HG03457 (cell line): ENCODE measurements at regions not wholly inside any gene's neighbourhood (a gene's known extent, or its start where the extent isn't known, plus 50 kb on each side); places are given as distances from the start of the nearest gene placed in this dataset.
"Not testable (repeated sequence)": the region's sequence is repeated elsewhere in the genome, so short reads cannot be mapped to it uniquely, and the experiment has no call there.

ENCODE experiments used
- ATAC-seq: cut with Tn5 transposase; IDR thresholded peaks from one replicate; pipeline ENCODE4 v1.9.1; 2021; ENCODE audit warnings: moderate number of reproducible peaks; ENCODE audit not compliant: unreplicated experiment

DNA sequence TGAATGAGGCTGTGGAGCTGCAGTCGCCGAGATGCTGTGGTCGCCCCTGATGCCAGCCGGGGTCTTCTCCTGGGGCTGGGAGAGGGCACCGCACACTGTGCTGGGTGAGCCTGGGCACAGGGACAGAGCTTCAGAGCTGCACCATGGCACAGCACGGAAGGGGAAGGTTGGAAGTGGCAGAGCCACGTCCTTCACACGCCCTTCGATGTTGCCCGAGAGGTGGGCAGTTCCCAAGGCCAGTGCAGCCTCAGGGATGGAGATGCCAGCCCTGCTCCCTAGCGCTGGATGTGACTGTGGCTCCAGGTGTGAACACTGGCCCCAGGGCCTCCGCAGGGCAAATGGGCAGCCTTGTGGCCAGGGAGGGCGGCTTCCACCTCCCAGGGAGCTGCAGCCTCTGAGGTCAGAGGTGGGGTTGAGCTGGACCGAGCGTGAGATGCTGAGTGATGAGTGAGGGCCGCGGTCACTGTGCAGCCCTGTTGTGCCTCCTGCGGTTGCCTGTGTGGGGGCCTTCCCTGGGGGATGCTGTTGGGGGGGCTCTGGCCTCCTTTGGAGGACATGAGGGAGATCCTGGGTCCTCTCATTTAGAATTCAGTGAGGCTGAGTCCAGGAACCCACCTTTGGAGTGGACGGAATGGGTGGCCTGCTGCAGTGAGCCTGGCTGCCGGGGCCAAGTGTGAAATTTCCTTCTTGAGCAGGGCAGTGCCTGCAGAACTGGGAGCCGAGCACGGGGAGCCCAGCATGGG, 1090.0 kb downstream of the BRD1 start:
- no peak for ATAC-seq

- no peak for ATAC-seq
Observed at GRCh38 chr22:48736593-48737460, 1090.8 kb downstream of the BRD1 start.

DNA sequence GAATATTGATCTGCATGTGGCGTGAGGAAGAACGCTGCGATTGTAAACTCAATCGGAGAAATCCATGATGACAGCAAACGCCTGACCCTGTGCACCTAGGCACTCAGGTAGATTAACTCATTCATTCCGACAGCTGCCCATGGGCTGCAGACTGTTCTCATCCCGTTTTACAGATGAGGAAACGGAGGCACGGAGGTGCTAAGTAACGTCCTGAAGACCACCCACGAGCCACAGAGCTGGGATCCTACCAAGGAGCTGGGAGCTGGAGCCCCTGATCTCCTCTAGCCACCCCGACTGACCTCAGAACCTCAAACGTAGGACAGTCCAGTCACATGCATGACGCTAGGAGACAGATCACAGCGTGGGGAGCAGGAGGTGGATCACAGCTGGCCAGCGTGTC, 1092.7 kb downstream of the BRD1 start:
- no peak for ATAC-seq

GRCh38 chr22:48734359-48734758, 1093.3 kb downstream of the BRD1 start:
- ATAC-seq: no peak

- ATAC-seq: no peak
Observed at GRCh38 chr22:48729499-48730171, 1098.0 kb downstream of the BRD1 start.

DNA sequence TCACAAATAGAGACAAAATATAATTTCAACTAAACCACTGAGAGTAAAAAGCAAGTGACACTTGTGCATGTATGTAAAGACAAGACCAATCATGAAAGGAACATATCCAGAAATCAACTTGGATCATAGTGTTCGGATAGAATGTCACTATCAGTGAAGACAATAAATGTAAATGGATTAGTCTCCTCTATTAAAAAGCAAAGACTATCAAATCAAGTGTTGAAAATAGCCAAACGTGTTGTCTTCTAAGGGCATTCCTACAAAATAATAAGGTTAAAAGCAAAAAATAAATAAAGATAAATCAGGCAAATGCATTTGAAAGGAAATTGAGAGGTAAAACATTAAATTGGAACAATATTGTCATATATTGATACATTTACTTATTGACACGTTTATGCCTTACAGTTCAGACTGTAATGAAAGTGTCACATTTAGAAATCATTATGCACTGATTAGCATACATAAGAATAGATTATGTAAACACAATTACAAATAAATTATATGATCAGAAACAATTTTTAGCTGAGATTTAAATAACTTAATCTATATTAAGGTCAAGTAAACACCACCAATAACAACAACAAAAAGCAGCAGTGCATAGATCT, 1100.1 kb downstream of the BRD1 start:
- no peak for ATAC-seq

- no peak for ATAC-seq
Observed at GRCh38 chr22:48724899-48725298, 1102.8 kb downstream of the BRD1 start.

- ATAC-seq: no peak
Observed at GRCh38 chr22:48722661-48723060, 1105.0 kb downstream of the BRD1 start.

DNA sequence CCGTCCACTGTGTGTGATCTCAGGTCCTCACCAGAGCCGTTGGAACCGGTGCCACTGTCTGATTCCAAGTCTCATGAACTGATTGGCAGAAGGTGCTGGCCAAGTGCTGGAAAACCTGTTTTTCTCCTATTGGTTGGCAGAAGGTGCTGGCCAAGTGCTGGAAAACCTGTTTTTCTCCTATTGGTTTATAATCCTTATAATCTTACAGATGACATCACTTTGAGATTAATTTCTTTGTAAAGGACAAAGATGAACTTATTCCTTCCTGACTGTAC, 1106.3 kb downstream of the BRD1 start:
- no peak for ATAC-seq

DNA sequence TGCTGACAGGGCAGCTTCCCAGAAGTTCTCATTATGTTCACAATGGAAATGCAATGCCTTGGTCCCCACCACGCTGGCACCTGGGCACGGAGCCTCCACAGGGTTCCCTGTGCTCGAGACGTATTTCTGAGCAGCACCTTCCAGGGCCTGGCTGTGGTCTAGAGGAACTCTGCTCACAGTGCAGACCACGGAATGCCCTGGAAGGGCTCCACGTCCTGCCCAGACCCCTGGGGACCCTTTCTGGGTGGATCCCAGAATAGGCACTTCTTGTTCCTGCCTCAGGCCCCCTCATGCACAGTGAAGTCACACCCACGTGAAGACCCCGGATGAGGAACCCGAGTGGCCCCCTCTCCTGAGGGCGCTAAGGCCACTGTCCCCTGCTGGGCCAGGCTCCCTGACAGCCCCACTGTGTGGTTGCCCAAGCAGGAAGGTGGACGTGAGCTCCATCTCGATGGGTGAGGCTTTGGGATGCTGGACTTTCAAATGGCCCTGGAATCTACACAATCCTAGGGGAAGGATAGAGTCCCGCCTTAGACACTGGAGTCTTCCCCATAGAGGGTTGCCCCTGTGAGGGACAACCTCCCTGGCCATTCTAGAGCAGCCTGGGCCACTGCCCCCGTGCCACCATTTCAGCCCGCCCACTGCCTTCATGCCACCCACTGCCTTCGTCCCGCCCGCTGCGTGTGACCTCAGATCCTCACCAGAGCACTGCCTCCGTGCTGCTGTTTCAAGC, 1106.8 kb downstream of the BRD1 start:
- ATAC-seq: no peak

GRCh38 chr22:48719978-48720661, 1107.6 kb downstream of the BRD1 start:
- no peak for ATAC-seq

DNA sequence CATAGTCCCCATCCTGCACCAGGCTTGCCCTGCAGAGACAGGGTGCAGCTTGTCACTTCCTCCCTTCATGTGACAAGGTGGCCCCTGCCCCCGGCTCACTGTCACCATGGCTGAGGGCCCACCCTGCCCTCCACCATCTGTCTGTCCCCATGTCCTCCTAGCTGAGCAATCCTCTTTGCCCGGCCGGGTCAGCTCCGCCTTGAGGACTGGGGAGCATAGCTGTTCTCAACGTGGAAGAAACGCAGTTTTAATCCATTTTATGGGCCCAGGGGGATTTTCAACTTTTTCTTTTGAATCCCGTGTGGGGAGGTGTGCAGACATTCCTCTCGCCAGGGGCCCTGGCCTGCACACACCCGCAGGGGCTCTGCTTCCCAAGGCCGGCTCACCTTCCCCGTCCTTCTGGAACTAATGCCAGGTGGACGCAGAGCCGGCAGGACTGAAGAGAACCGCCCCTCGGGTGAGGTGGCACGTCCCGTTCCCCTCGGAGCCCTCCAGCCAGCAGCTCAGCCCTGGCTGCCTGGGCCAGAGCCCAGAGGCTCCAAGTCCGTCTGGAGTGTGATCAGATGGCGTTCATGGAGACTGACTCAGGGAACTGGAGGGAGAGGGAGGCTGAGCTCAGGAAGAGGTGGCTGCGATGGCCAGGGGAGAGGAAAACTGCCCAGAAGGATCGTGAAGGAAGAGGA, 1108.7 kb downstream of the BRD1 start:
- no peak for ATAC-seq

- ATAC-seq: no peak
Observed at GRCh38 chr22:48717883-48718817, 1109.5 kb downstream of the BRD1 start.

DNA sequence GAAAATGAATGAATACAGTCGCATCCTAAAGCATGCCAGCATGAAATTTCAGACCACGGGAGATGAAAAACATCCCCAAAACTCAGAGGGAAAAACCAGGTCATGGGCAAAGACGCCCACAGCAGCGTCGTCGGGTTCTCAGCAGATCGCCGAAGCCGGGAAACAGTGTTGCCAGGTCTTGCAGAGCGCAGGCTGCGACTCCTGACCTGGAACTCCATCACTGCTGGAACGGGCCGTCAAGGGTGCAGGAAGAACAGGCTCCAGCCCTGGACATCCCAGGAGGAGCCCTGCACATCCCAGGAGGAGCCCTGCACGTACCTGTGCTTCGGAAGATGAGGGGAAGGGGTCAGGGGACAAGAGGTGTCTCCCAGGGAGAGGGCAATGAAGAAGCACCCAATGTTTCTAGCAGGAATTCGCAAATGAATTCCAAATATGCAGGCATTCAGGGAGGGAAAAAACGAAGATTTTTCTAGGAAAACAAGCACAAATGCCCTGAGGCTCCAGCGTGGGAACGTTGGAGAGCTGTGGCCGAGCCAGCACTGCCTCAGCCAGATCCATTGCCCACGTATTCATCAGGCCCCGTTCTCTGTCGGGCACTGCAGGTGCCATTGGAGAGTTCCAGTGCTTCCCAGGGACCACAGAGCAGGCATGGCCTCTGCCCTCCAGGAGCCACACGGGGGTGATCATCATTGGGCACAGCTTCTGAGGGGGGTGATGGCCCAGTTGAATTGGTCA, 1110.4 kb downstream of the BRD1 start:
- no peak for ATAC-seq

DNA sequence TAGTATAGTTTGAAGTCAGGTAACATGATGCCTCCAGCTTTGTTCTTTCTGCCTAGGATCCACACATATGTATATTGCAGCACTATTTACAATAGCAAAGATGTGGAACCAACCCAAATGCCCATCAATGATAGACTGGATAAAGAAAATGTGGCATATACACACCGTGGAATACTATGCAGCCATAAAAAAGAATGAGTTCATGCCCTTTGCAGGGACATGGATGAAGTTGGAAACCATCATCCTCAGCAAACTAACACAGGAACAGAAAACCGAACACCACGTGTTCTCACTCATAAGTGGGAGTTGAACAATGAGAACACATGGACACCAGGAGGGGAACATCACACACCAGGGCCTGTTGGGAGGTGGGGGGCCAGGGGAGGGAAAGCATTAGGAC, 1111.5 kb downstream of the BRD1 start:
- not testable (repeated sequence) for ATAC-seq

GRCh38 chr22:48715511-48715910, 1112.2 kb downstream of the BRD1 start:
- no peak for ATAC-seq

DNA sequence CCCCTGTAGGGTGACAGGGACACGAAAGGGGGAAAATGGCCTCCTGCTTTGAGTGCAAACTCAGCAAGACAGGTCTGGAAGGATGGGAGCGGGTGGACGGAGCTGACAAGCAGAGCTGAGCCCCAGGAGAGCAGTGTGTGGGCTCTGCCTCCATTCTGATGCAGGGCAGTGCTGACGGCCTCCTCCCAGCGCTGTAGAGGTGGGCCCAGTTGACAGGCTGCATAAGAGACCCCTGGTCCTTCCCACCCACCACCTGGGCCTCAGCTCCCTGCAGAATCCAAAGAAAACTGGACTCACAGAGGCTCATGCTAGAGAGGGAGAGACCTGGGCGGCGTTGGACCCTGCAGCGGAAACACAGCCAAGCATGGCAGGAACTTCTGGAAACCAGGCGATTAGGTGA, 1113.4 kb downstream of the BRD1 start:
- ATAC-seq: no peak
